Fibroblast of lung (primary cell): ENCODE measurements at regions not wholly inside any gene's neighbourhood (a gene's known extent, or its start where the extent isn't known, plus 50 kb on each side); places are given as distances from the start of the nearest gene placed in this dataset.

ENCODE experiments used
- CTCF ChIP-seq, 2 donors: IDR thresholded peaks in 1 of 2; conservative IDR thresholded peaks in 1 of 2; 1 replicate in 1 of 2; 2 replicates in 1 of 2; pipeline ENCODE4 v1.5.1; 2011 to 2012; ENCODE audit warnings: low read length in 2 of 2, control low read depth in 1 of 2, inconsistent platforms in 1 of 2, low read depth in 1 of 2, mild to moderate bottlenecking in 1 of 2
- EZH2 ChIP-seq: IDR thresholded peaks from 2 replicates; pipeline ENCODE4 v1.5.1; 2012; ENCODE audit warnings: low read length, control low read depth, mild to moderate bottlenecking; ENCODE audit errors: missing control alignments

GRCh38 chr11:97888641-97889040 is 1132.1 kb upstream of the CNTN5 start:
- no peak for TF ChIP-seq CTCF (conservative IDR thresholded peaks at IDR 0.05 in 1 of 2, IDR thresholded peaks at IDR 0.05 in 1 of 2; ENCODE audit: low read depth in 1 of 2, low read length in 2 of 2)
- TF ChIP-seq EZH2: no peak
